Chondrocyte (in vitro differentiated cells): ENCODE measurements at regions not wholly inside any gene's neighbourhood (a gene's known extent, or its start where the extent isn't known, plus 50 kb on each side); places are given as distances from the start of the nearest gene placed in this dataset.

ENCODE experiments used
- DNase-seq: peaks from one replicate; pipeline ENCODE4 v3.0.0; 2021; ENCODE audit warnings: mixed read lengths, low spot score
- H3K27ac Mint-ChIP-seq: one replicate; pipeline ENCODE4 v1.8.0; 2021; ENCODE audit warnings: mild to moderate bottlenecking, moderate library complexity, mixed read lengths; ENCODE audit not compliant: unreplicated experiment
- H3K27me3 Mint-ChIP-seq: 2 replicates; pipeline ENCODE4 v1.8.0; 2021; ENCODE audit warnings: low read depth, mixed read lengths
- H3K36me3 Mint-ChIP-seq: 2 replicates; pipeline ENCODE4 v1.8.0; 2021; ENCODE audit warnings: low read depth, mixed read lengths
- H3K4me1 Mint-ChIP-seq: 2 replicates; pipeline ENCODE4 v1.8.0; 2021; ENCODE audit warnings: low read depth, mild to moderate bottlenecking, mixed read lengths
- H3K4me3 Mint-ChIP-seq: one replicate; pipeline ENCODE4 v1.8.0; 2021; ENCODE audit warnings: mild to moderate bottlenecking, moderate library complexity, mixed read lengths; ENCODE audit not compliant: unreplicated experiment
- H3K9me3 Mint-ChIP-seq: 2 replicates; pipeline ENCODE4 v1.8.0; 2021; ENCODE audit warnings: low read depth, mixed read lengths
- TF ChIP-seq, protein P1 (sequence below): fragments of 200-600 bp; sonication (generic); IDR thresholded peaks from 2 replicates; pipeline ENCODE4 v1.5.0; 2021; ENCODE audit warnings: antibody characterized with exemption, mild to moderate bottlenecking, moderate library complexity

DNA sequence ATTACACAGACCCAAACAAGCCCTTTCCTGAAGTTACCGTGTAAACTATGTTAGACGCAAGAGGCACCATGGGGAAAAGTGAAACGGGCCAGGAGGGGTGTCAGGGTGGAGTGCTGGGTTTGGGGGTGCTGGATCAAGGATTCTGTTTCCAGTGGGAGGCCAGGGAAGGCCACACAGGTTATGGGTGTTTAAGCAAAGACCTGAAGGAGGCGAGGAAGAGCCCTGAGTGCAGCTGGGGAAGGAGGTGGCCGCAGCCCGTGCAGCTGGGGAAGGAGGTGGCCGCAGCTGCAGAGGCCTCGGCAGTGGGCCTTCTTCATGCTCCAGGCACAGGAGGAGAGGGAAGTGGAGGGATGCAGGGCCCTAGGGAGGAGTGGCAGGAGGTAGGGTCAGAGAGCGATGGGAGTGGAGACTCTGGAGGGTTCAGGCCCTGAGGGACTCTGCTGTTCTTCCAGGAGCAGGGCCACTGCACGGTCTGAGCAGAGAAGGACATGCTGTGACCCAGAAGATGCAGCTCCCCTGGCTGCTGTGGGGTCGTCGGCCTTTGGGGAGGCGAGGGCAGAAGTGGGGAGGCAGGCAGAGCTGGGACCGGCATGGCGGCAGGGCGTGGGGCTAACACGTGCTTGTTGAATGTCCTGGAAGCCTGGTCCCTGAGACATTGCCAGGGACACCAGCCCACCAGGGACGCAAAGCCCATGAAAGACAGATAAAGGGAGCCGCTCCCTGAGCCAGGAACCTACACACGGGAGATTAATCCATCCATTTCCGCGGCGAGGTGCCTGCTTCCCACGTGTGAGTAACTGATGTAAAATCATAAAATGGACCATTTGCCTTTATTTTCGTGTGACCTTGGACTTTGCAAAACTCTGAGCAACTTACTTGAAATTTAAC is 1049.1 kb downstream of the BRD1 start:
- no peaks in the 10 kb centered on the region for H3K36me3 Mint-ChIP-seq
- no peak overlapping the region for H3K27ac Mint-ChIP-seq
- H3K9me3 Mint-ChIP-seq = peaks cover 27% of the 10 kb centered on the region
- no peaks in the 10 kb centered on the region for H3K4me1 Mint-ChIP-seq
- DNase-seq = no peak
- H3K4me3 Mint-ChIP-seq = no peak overlapping the region
- TF ChIP-seq, protein P1, sequence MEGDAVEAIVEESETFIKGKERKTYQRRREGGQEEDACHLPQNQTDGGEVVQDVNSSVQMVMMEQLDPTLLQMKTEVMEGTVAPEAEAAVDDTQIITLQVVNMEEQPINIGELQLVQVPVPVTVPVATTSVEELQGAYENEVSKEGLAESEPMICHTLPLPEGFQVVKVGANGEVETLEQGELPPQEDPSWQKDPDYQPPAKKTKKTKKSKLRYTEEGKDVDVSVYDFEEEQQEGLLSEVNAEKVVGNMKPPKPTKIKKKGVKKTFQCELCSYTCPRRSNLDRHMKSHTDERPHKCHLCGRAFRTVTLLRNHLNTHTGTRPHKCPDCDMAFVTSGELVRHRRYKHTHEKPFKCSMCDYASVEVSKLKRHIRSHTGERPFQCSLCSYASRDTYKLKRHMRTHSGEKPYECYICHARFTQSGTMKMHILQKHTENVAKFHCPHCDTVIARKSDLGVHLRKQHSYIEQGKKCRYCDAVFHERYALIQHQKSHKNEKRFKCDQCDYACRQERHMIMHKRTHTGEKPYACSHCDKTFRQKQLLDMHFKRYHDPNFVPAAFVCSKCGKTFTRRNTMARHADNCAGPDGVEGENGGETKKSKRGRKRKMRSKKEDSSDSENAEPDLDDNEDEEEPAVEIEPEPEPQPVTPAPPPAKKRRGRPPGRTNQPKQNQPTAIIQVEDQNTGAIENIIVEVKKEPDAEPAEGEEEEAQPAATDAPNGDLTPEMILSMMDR = no peak
- peaks cover 2% of the 10 kb centered on the region for H3K27me3 Mint-ChIP-seq

- DNase-seq = no peak
- H3K27me3 Mint-ChIP-seq = peaks cover 3% of the 10 kb centered on the region
- TF ChIP-seq, protein P1 = no peak
Measured at GRCh38 chr22:48772286-48772907, 1055.3 kb downstream of the BRD1 start.

DNA sequence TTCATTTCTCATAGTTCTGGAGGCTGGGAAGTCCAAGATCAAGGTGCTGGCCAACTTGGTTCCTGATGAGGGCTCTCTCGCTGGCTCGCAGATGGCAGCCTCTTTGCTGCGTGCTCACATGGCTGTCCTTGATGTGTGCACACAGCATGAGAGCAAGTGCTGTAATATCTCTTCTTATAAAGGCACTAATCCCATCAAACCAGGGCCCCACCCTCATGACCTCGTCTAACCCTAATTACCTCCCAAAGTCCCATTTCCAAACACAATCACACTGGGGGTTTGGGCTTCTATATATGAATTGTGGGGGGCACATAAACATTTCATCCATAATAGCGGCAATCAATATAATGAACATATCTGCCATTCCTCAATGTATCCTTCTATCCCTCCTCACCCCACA is 1062.1 kb downstream of the BRD1 start:
- TF ChIP-seq, protein P1 = no peak
- Mint-ChIP-seq H3K4me3 (no peak overlapping the region), H3K4me1 (no peaks in the 10 kb centered on the region), H3K27me3 (peaks cover 4% of the 10 kb centered on the region), H3K27ac (no peak overlapping the region), H3K9me3 (peaks cover 27% of the 10 kb centered on the region), H3K36me3 (peaks cover 3% of the 10 kb centered on the region)
- DNase-seq = no peak

More at GRCh38 chr22:48772286-48772907, 1055.3 kb downstream of the BRD1 start:
- peaks cover 32% of the 10 kb centered on the region for H3K9me3 Mint-ChIP-seq
- H3K4me3 Mint-ChIP-seq = no peak overlapping the region
- peaks cover 3% of the 10 kb centered on the region for H3K36me3 Mint-ChIP-seq
- no peak overlapping the region for H3K27ac Mint-ChIP-seq
- H3K4me1 Mint-ChIP-seq = no peaks in the 10 kb centered on the region

- TF ChIP-seq, protein P1 = no peak
- Mint-ChIP-seq H3K4me3 (no peak overlapping the region), H3K9me3 (peaks cover 15% of the 10 kb centered on the region), H3K27me3 (peaks cover 4% of the 10 kb centered on the region), H3K36me3 (no peaks in the 10 kb centered on the region), H3K4me1 (no peaks in the 10 kb centered on the region), H3K27ac (no peak overlapping the region)
- DNase-seq = peak; percentile 37
Measured at GRCh38 chr22:48761546-48761945, 1066.1 kb downstream of the BRD1 start.

DNA sequence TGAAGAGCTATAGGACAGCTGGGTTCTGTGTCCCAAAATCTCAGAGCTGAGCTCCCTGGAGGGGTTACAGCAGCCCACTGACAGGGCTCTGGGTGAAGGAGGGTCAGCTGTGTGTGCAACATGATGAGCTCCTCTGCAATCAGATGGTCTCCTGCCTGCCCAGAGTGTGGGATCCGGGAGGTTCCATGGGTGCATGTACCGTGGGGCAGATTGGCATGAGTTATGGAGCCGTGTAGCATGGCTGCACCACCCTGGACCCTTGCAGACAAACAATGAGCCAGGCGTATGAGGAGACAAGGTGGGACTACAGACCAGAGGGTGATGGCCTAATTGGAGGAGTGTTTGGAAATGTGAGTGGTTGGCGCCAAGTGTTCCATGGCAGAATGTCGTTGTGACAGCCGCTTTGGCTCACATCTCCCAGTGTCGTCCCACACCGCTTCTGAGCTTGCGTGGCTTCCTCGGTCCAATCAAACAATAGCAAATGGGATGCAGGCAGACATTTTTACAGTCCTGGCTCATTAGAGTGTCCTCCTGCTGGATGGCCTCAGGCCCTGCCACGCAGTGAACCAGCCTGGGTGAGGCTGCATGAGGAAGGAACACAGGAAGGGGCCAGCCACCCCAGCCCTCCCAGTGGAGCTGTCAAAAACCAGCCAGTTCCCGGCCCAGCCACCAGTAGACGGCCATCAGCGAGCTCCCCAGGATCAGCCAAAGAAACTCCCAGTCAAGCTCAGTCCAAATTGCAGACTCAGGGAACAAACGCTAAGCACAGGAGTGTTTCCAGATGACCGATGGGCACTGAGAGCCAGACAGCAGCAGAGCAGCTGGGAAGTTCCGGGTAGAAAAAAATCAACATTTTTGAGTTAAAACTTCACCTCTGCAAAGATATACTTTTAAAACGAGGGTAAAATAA is 1066.9 kb downstream of the BRD1 start:
- H3K4me3 Mint-ChIP-seq = no peak overlapping the region
- no peaks in the 10 kb centered on the region for H3K36me3 Mint-ChIP-seq
- H3K27me3 Mint-ChIP-seq = peaks cover 4% of the 10 kb centered on the region
- no peak overlapping the region for H3K27ac Mint-ChIP-seq
- H3K9me3 Mint-ChIP-seq = peaks cover 13% of the 10 kb centered on the region
- no peaks in the 10 kb centered on the region for H3K4me1 Mint-ChIP-seq
- peak; percentile 69 for DNase-seq
- TF ChIP-seq, protein P1 = no peak
